Transverse colon (tissue), 4 donors: ENCODE measurements at regions not wholly inside any gene's neighbourhood (a gene's known extent, or its start where the extent isn't known, plus 50 kb on each side); places are given as distances from the start of the nearest gene placed in this dataset.

Experiments used
- DNase-seq: peaks from one replicate; pipeline ENCODE4 v3.0.0-alpha.2; 2019
- H3K27ac ChIP-seq, 4 donors: fragments of 200-600 bp; sonication (generic); 2 replicates each; pipeline ENCODE4 v1.5.1; 2016 to 2018; ENCODE audit warnings: inconsistent platforms in 4 of 4
- H3K27me3 ChIP-seq: fragments of 200-600 bp; sonication (generic); 2 replicates; pipeline ENCODE4 v1.5.1; 2017; ENCODE audit warnings: inconsistent platforms
- H3K36me3 ChIP-seq, 4 donors: fragments of 200-600 bp; sonication (generic); 2 replicates each; pipeline ENCODE4 v1.5.1; 2017 to 2019; ENCODE audit warnings: inconsistent platforms in 4 of 4
- H3K4me1 ChIP-seq, 4 donors: fragments of 200-600 bp; sonication (generic); 2 replicates each; pipeline ENCODE4 v1.5.1; 2017 to 2020; ENCODE audit warnings: inconsistent platforms in 4 of 4
- H3K4me3 ChIP-seq, 4 donors: fragments of 200-600 bp; sonication (generic); 1 replicate in 1 of 4; 2 replicates in 3 of 4; pipeline versions ENCODE4 v1.5.1 to v1.6.1; 2017 to 2019; ENCODE audit warnings: inconsistent platforms in 4 of 4
- H3K9me3 ChIP-seq, 2 donors: fragments of 200-600 bp; sonication (generic); 2 replicates each; pipeline ENCODE4 v1.5.1; 2017 to 2019; ENCODE audit warnings: inconsistent platforms in 2 of 2
- CTCF ChIP-seq, 5 experiments: fragments of 200-600 bp in 3 of 5; fragments of 450-650 bp in 2 of 5; sonication (generic) in 3 of 5; IDR thresholded peaks; 1 replicate in 2 of 5; 2 replicates in 3 of 5; pipeline ENCODE4 v1.5.1; 2016 to 2017; ENCODE audit warnings: antibody characterized with exemption in 5 of 5, inconsistent platforms in 3 of 5, mild to moderate bottlenecking in 2 of 5, moderate library complexity in 1 of 5
- EP300 ChIP-seq: sonication (generic); formaldehyde crosslinking; IDR thresholded peaks from one replicate; pipeline ENCODE4 v1.6.1; 2017; ENCODE audit warnings: antibody characterized with exemption, low read depth
- POLR2A ChIP-seq: fragments of 450-650 bp; IDR thresholded peaks from one replicate; pipeline ENCODE4 v1.6.1; 2016; ENCODE audit warnings: antibody characterized with exemption, mild to moderate bottlenecking, moderate library complexity
- POLR2AphosphoS5 ChIP-seq, 3 donors: sonication (generic); formaldehyde crosslinking; IDR thresholded peaks; one replicate each; pipeline ENCODE4 v1.6.1; 2016; ENCODE audit warnings: antibody characterized with exemption in 3 of 3
- WGBS, 2 donors: methylation state at CpG; one replicate each; pipeline ENCODE4 v1.1.5; 2018; ENCODE audit warnings: low coverage in 1 of 2; 5-methylcytosine and 5-hydroxymethylcytosine counted together
- in situ Hi-C, 4 donors: fragments of 200-750 bp; cut with MboI; loops; one replicate each; pipeline versions ENCODE4 v1.15.0 to v1.15.1; 2017; ENCODE audit warnings: low sequenced_read_pairs in 3 of 4, low pct_ligation_motif_present in 1 of 4, low pct_unique_long_range_greater_than_20kb in 1 of 4
- intact Hi-C: fragments of 100-400 bp; cut with DNase I; formaldehyde crosslinking; loops from one replicate; pipeline ENCODE4 v1.15.1; 2023; ENCODE audit warnings: low total_unique reads

GRCh38 chr6:91634791-91635190 is 1047.9 kb upstream of the MAP3K7 start:
- no peaks in the 10 kb centered on the region for H3K4me1 ChIP-seq
- DNase-seq: no peak
- WGBS, 2 donors: 72% methylated on average over 1 of the region's 1 CpG; no CpG with 5 or more reads in 1 of the 2 donors
- no peaks in the 10 kb centered on the region for H3K36me3 ChIP-seq
- H3K4me3 ChIP-seq: no peak overlapping the region
- TF ChIP-seq POLR2A (no peak), EP300 (no peak), CTCF (IDR thresholded peaks at IDR 0.05) (no peak), POLR2AphosphoS5 (IDR thresholded peaks at IDR 0.05) (no peak)
- intact Hi-C loops (no loop called here), in situ Hi-C loops (no loop called here)
- H3K9me3 ChIP-seq: no peaks in the 10 kb centered on the region
- no peaks in the 10 kb centered on the region for H3K27me3 ChIP-seq
- H3K27ac ChIP-seq: no peak overlapping the region

DNA sequence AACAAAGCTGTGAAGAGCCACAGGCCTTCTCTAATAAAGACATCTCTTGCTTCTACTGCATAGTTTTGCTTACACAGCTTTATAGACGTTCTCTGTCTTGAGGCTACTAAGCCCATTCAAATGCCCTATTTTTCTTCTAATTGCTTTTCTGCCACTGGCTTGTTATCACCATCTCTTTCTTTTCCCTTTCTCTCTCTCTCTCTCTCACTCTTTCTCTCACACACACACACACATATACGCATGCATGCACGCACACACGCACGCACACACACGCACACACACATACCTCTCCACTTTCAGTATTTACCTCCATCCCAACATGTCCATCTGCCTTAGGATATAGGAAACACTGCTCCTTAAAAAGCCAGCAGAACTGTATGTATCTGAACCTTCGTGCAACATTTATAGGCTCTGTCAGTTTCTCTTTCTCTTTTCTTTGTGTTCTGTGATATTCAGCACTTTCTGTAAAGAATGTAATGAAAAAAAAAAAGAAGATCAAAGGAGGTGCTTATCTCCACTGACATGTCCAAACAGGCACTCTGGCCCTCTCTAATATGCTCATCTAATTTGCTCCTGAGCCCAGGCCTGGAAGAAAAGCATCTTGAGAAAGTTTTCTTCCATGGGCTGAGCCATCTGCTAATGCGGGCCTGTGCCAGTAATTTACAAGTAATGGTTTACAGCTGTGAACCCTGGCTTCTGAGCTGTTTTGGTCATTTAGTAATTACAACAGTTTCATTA is 1046.7 kb upstream of the MAP3K7 start:
- intact Hi-C loops (no loop called here), in situ Hi-C loops (no loop called here)
- Histone ChIP-seq H3K27ac (no peak overlapping the region), H3K36me3 (no peaks in the 10 kb centered on the region), H3K9me3 (no peaks in the 10 kb centered on the region), H3K4me3 (no peak overlapping the region), H3K27me3 (no peaks in the 10 kb centered on the region), H3K4me1 (no peaks in the 10 kb centered on the region)
- WGBS, 2 donors: 64 to 72% methylated on average over 6 to 8 of the region's 8 CpGs
- no peak for TF ChIP-seq CTCF (IDR thresholded peaks at IDR 0.05)
- no peak for TF ChIP-seq POLR2A
- no peak for TF ChIP-seq EP300
- no peak for TF ChIP-seq POLR2AphosphoS5 (IDR thresholded peaks at IDR 0.05)
- no peak for DNase-seq

- intact Hi-C loops: no loop called here
- TF ChIP-seq POLR2A: no peak
- no peak for TF ChIP-seq EP300
- DNase-seq: no peak
- Histone ChIP-seq H3K27me3 (no peaks in the 10 kb centered on the region), H3K27ac (no peak overlapping the region), H3K4me1 (no peaks in the 10 kb centered on the region), H3K9me3 (no peaks in the 10 kb centered on the region), H3K4me3 (no peak overlapping the region), H3K36me3 (no peaks in the 10 kb centered on the region)
- in situ Hi-C loops: no loop called here
- 72 to 75% methylated on average over 3 of the region's 3 CpGs for WGBS, 2 donors
These were observed 1045.4 kb upstream of the MAP3K7 start for GRCh38 chr6:91632308-91632707.

DNA sequence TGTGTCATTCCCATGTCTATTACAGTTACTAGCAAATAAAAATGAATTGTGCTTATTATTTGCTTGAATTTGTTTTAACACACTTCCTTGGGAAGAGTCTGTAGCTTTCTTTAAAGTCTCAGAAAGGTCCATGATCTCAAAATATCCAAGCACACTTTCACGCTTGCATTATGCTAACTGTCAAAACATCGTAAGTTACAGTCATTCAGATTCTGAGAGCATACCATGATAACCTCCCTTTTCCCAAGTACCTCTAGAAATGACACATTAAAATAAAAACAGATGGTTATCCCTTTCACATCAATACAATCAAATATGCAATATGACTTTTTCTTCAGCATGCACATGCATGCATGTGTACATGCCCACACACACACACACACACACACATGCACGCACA is 1044.4 kb upstream of the MAP3K7 start:
- WGBS, 2 donors: 82 to 83% methylated on average over 3 of the region's 3 CpGs
- DNase-seq: no peak
- H3K4me1 ChIP-seq: no peaks in the 10 kb centered on the region
- no peak overlapping the region for H3K27ac ChIP-seq
- H3K4me3 ChIP-seq: no peak overlapping the region
- H3K9me3 ChIP-seq: no peaks in the 10 kb centered on the region
- in situ Hi-C loops (no loop called here), intact Hi-C loops (no loop called here)
- no peaks in the 10 kb centered on the region for H3K27me3 ChIP-seq
- H3K36me3 ChIP-seq: no peaks in the 10 kb centered on the region
- TF ChIP-seq EP300: no peak
- no peak for TF ChIP-seq POLR2AphosphoS5 (IDR thresholded peaks at IDR 0.05)
- TF ChIP-seq POLR2A: no peak
- TF ChIP-seq CTCF (IDR thresholded peaks at IDR 0.05): no peak

- 67 to 74% methylated on average over 4 of the region's 4 CpGs for WGBS, 2 donors
- no peak overlapping the region for H3K4me3 ChIP-seq
- H3K27me3 ChIP-seq: no peaks in the 10 kb centered on the region
- in situ Hi-C loops (no loop called here), intact Hi-C loops (no loop called here)
- no peaks in the 10 kb centered on the region for H3K36me3 ChIP-seq
- no peaks in the 10 kb centered on the region for H3K9me3 ChIP-seq
- TF ChIP-seq CTCF (IDR thresholded peaks at IDR 0.05) (no peak), POLR2AphosphoS5 (IDR thresholded peaks at IDR 0.05) (no peak), POLR2A (no peak), EP300 (no peak)
- DNase-seq: no peak
- H3K27ac ChIP-seq: no peak overlapping the region
- H3K4me1 ChIP-seq: no peaks in the 10 kb centered on the region
These were observed 1040.0 kb upstream of the MAP3K7 start for GRCh38 chr6:91626911-91627310.
